K562 (cell line): ENCODE measurements at regions not wholly inside any gene's neighbourhood (a gene's known extent, or its start where the extent isn't known, plus 50 kb on each side); places are given as distances from the start of the nearest gene placed in this dataset.

Experiments
- ATAC-seq: fragments of 200-7000 bp; cut with Tn5 transposase; 3 replicates; pipeline ENCODE4 v1.9.1; 2020; ENCODE audit warnings: moderate library complexity
- BruUV-seq: library from RNA; stranded (reverse); fragments of 400-500 nt; replicated peaks from 2 replicates; lab custom pipeline; 2021; lab: Mats Ljungman, UMichigan
- CTCF ChIA-PET: fragments of 300-600 bp; formaldehyde crosslinking; extraction: SDS; loops from one replicate; lab custom pipeline; 2021; ENCODE audit warnings: low intra/inter-chr PET ratio; lab: Yijun Ruan, JAX
- POLR2A ChIA-PET: fragments of 300-600, 350-650 bp; sonication (Branson Sonifier 250); formaldehyde crosslinking; extraction: SDS; loops from one replicate; lab custom pipeline; 2021; ENCODE audit warnings: antibody characterized with exemption, inconsistent platforms; lab: Yijun Ruan, JAX
- DNase-seq, 4 experiments: peaks; one replicate each; pipeline versions ENCODE4 v3.0.0 to v3.0.0-alpha.2; 2011 to 2018; ENCODE audit warnings: low spot score in 3 of 4, mixed read lengths in 3 of 4; ENCODE audit errors: extremely low read depth in 1 of 4
- FAIRE-seq: peaks from 2 replicates; lab custom pipeline; 2011; peaks lifted over from hg19 to GRCh38; lab: Jason Lieb, UNC
- H2AFZ ChIP-seq: 2 replicates; pipeline ENCODE4 v1.6.0; 2011; ENCODE audit warnings: low read depth, low read length, control low read depth, inconsistent platforms
- H3K27ac ChIP-seq: fragments of 200-600 bp; 3 replicates; pipeline ENCODE4 v1.8.0; 2011; ENCODE audit warnings: low read depth, mild to moderate bottlenecking, control low read depth, inconsistent platforms, low read length, moderate library complexity, mixed read lengths; ENCODE audit errors: extremely low read depth
- H3K27me3 ChIP-seq, 2 experiments: fragments of 300-600 bp in 1 of 2; 2 replicates in 1 of 2; 3 replicates in 1 of 2; pipeline versions ENCODE4 v1.6.0 to v1.8.0; 2011; ENCODE audit warnings: inconsistent platforms in 2 of 2, low read length in 2 of 2, mild to moderate bottlenecking in 1 of 2, mixed read lengths in 1 of 2, moderate library complexity in 1 of 2; ENCODE audit not compliant: control insufficient read depth in 2 of 2, insufficient read depth in 2 of 2
- H3K36me3 ChIP-seq: fragments of 300-600 bp; 3 replicates; pipeline ENCODE4 v1.8.0; 2011; ENCODE audit warnings: mild to moderate bottlenecking, low read length, inconsistent platforms; ENCODE audit not compliant: control insufficient read depth, insufficient read depth
- H3K4me1 ChIP-seq, 2 experiments: fragments of 200-600 bp in 1 of 2; replicated peaks in 1 of 2; 2 replicates in 1 of 2; 3 replicates in 1 of 2; pipeline versions ENCODE4 v1.5.1 to v1.8.0; 2011; ENCODE audit warnings: inconsistent platforms in 2 of 2, low read length in 2 of 2, mild to moderate bottlenecking in 1 of 2, mixed read lengths in 1 of 2, moderate library complexity in 1 of 2; ENCODE audit not compliant: control insufficient read depth in 2 of 2, insufficient read depth in 2 of 2
- H3K4me2 ChIP-seq: 2 replicates; pipeline ENCODE4 v1.6.1; 2011; ENCODE audit warnings: low read length, control low read depth, inconsistent platforms, mixed read lengths; ENCODE audit not compliant: insufficient read depth
- H3K4me3 ChIP-seq: fragments of 200-600 bp; sonication (generic), shearing (Covaris generic); 2 replicates; pipeline ENCODE4 v1.5.1; 2016; ENCODE audit warnings: control low read depth, inconsistent platforms
- H3K79me2 ChIP-seq: fragments of 200-600 bp; 3 replicates; pipeline ENCODE4 v1.8.0; 2011; ENCODE audit warnings: low read length, inconsistent platforms; ENCODE audit not compliant: control insufficient read depth, insufficient read depth
- H3K9ac ChIP-seq, 2 experiments: 2 replicates each; pipeline versions ENCODE4 v1.6.0 to v1.6.1; 2011; ENCODE audit warnings: low read depth in 2 of 2, low read length in 2 of 2, control low read depth in 1 of 2, inconsistent platforms in 1 of 2, mild to moderate bottlenecking in 1 of 2, mixed read lengths in 1 of 2; ENCODE audit not compliant: insufficient read depth in 1 of 2
- H3K9me1 ChIP-seq: one replicate; pipeline ENCODE4 v1.6.0; 2011; ENCODE audit warnings: inconsistent platforms, mild to moderate bottlenecking, low read length, moderate library complexity; ENCODE audit not compliant: control insufficient read depth, insufficient read depth
- H3K9me3 ChIP-seq: replicated peaks from 2 replicates; pipeline ENCODE4 v1.5.1; 2011; ENCODE audit warnings: low read depth, low read length, inconsistent platforms; ENCODE audit not compliant: control insufficient read depth, insufficient read depth
- H4K20me1 ChIP-seq: replicated peaks from 2 replicates; pipeline ENCODE4 v1.6.1; 2011; ENCODE audit warnings: low read length, inconsistent platforms, mixed read lengths; ENCODE audit not compliant: control insufficient read depth, insufficient read depth
- CBX1 ChIP-seq: sonication (generic); IDR thresholded peaks from 2 replicates; pipeline ENCODE4 v1.6.1; 2016; ENCODE audit warnings: antibody characterized with exemption, low read depth, mild to moderate bottlenecking
- CBX3 ChIP-seq, 2 experiments: IDR thresholded peaks; 1 replicate in 1 of 2; 2 replicates in 1 of 2; pipeline ENCODE4 v1.6.1; 2012; ENCODE audit warnings: inconsistent platforms in 2 of 2, low read length in 2 of 2, borderline replicate concordance in 1 of 2, control low read depth in 1 of 2
- CREB1 ChIP-seq, 2 experiments: sonication (generic) in 1 of 2; formaldehyde crosslinking in 1 of 2; IDR thresholded peaks; 2 replicates each; pipeline versions ENCODE4 v1.6.1 to v1.8.0; 2012 to 2022; ENCODE audit warnings: inconsistent platforms in 1 of 2, mild to moderate bottlenecking in 1 of 2, missing genetic modification reagents in 1 of 2, moderate library complexity in 1 of 2
- ELK3 ChIP-seq: fragments of 450-650 bp; formaldehyde crosslinking; IDR thresholded peaks from 2 replicates; pipeline ENCODE4 v1.4.0; 2020; ENCODE audit warnings: mild to moderate bottlenecking
- HDAC2 ChIP-seq: fragments of 450-650 bp; IDR thresholded peaks from 2 replicates; pipeline ENCODE4 v1.6.1; 2016; ENCODE audit warnings: mild to moderate bottlenecking
- KAT7 ChIP-seq: sonication (generic); formaldehyde crosslinking; IDR thresholded peaks from 2 replicates; pipeline ENCODE4 v1.8.0; 2022; ENCODE audit warnings: missing genetic modification reagents, mild to moderate bottlenecking, borderline replicate concordance
- LARP7 ChIP-seq: fragments of 450-650 bp; IDR thresholded peaks from 2 replicates; pipeline ENCODE4 v1.6.1; 2016
- MAFF ChIP-seq: IDR thresholded peaks from 2 replicates; pipeline ENCODE4 v1.6.1; 2012; ENCODE audit warnings: low read length, improper control_type of control experiment
- NR2F6 ChIP-seq: fragments of 450-650 bp; formaldehyde crosslinking; IDR thresholded peaks from 2 replicates; pipeline ENCODE4 v1.4.0; 2020; ENCODE audit warnings: mild to moderate bottlenecking
- PTRF ChIP-seq: fragments of 450-650 bp; IDR thresholded peaks from 2 replicates; pipeline ENCODE4 v1.6.1; 2016; ENCODE audit warnings: mild to moderate bottlenecking, missing genetic modification characterization, missing compliant biosample characterization
- RBM25 ChIP-seq: fragments of 200-400 bp; formaldehyde crosslinking; IDR thresholded peaks from 2 replicates; pipeline ENCODE4 v1.6.1; 2018; ENCODE audit warnings: low read length, low read depth, moderate library complexity; ENCODE audit not compliant: severe bottlenecking
- RREB1 ChIP-seq: fragments of 250-450 bp; sonication (Bioruptor Pico); IDR thresholded peaks from 2 replicates; pipeline ENCODE4 v1.4.0; 2020
- TAL1 ChIP-seq: fragments of 450-650 bp; IDR thresholded peaks from 2 replicates; pipeline ENCODE4 v1.6.1; 2016; ENCODE audit warnings: mild to moderate bottlenecking
- USF2 ChIP-seq: sonication (generic); formaldehyde crosslinking; IDR thresholded peaks from 2 replicates; pipeline ENCODE4 v1.5.0; 2020; ENCODE audit warnings: missing genetic modification reagents
- WHSC1 ChIP-seq: IDR thresholded peaks from one replicate; pipeline ENCODE4 v1.6.1; 2012; ENCODE audit warnings: low read length, control low read depth, inconsistent platforms
- ZBTB7A ChIP-seq: IDR thresholded peaks from 2 replicates; pipeline ENCODE4 v1.6.1; 2011; ENCODE audit warnings: low read depth, mild to moderate bottlenecking, low read length, moderate library complexity, borderline replicate concordance; ENCODE audit not compliant: control insufficient read depth
- ZFPM2 ChIP-seq: fragments of 250-450 bp; sonication (Bioruptor Pico); IDR thresholded peaks from 2 replicates; pipeline ENCODE4 v1.5.1; 2022; ENCODE audit warnings: mild to moderate bottlenecking
- ZNF253 ChIP-seq: fragments of 250-450 bp; sonication (Bioruptor Pico); conservative IDR thresholded peaks from 2 replicates; pipeline ENCODE4 v1.6.1; 2021; ENCODE audit warnings: mild to moderate bottlenecking
- WGBS: fragments of 100-300 bp; shearing (Covaris generic); methylation state at CpG from one replicate; pipeline ENCODE4 v1.1.6; 2016; ENCODE audit warnings: low coverage, mixed read lengths; ENCODE audit not compliant: insufficient coverage; ENCODE audit errors: missing lambda C conversion rate; 5-methylcytosine and 5-hydroxymethylcytosine counted together
- in situ Hi-C: fragments of 300-500 bp; cut with MboI; formaldehyde crosslinking; loops from 4 replicates; pipeline ENCODE4 v1.15.0; 2018; ENCODE audit warnings: inconsistent platforms, mixed read lengths
- intact Hi-C: fragments of 100-400 bp; cut with micrococcal nuclease; formaldehyde crosslinking; loops from 2 replicates; pipeline ENCODE4 v1.14.2; 2022

- H3K9ac ChIP-seq: no peak overlapping the region
- peaks cover 33 to 42% of the 10 kb centered on the region in 2 experiments for H3K27me3 ChIP-seq
- ChIA-PET POLR2A (no interaction called here), CTCF (no interaction called here)
- in situ Hi-C loops (no loop called here), intact Hi-C loops (no loop called here)
- no peaks in the 10 kb centered on the region for H3K9me3 ChIP-seq
- no peaks in the 10 kb centered on the region for H3K4me1 ChIP-seq
- WGBS: 3% methylated on average over 7 of the region's 7 CpGs
- H3K4me3 ChIP-seq: no peak overlapping the region
- FAIRE-seq: no peak
- no peak overlapping the region for H2AFZ ChIP-seq
- H3K36me3 ChIP-seq: no peaks in the 10 kb centered on the region
- H3K79me2 ChIP-seq: no peaks in the 10 kb centered on the region
- no peak for TF ChIP-seq TAL1
- TF ChIP-seq USF2 (CRISPR knock-in tag): no peak
- TF ChIP-seq HDAC2: no peak
- TF ChIP-seq ELK3 (CRISPR knock-in tag): no peak
- no peak for TF ChIP-seq KAT7 (CRISPR knock-in tag)
- TF ChIP-seq ZBTB7A: no peak
- TF ChIP-seq ZNF253 (CRISPR knock-in tag): no peak
- TF ChIP-seq LARP7: no peak
- no peak for TF ChIP-seq CBX1
- no peak for TF ChIP-seq CBX3 (IDR thresholded peaks at IDR 0.05; ENCODE audit: borderline replicate concordance in 1 of 2, low read length in 2 of 2)
- TF ChIP-seq MAFF: no peak
- no peak for TF ChIP-seq NR2F6
- no peak for TF ChIP-seq PTRF
- TF ChIP-seq RBM25: no peak
- no peak for TF ChIP-seq RREB1
- TF ChIP-seq CREB1 (IDR thresholded peaks at IDR 0.05): no peak
- TF ChIP-seq CREB1 (CRISPR knock-in tag; IDR thresholded peaks at IDR 0.05): no peak
- TF ChIP-seq ZFPM2: no peak
- TF ChIP-seq WHSC1: no peak
- no peak overlapping the region for H3K27ac ChIP-seq
- DNase-seq: no peak
- H3K4me2 ChIP-seq: no peak overlapping the region
- H4K20me1 ChIP-seq: no peaks in the 10 kb centered on the region; the same call in 1 of the 2 replicates
- no peaks in the 10 kb centered on the region for H3K9me1 ChIP-seq
- ATAC-seq: no peak
- no TSS peak for BruUV-seq
Observed at GRCh38 chr2:45281311-45281710, 272.1 kb upstream of the SIX2 start.
